HG02678 (cell line): ENCODE measurements at regions not wholly inside any gene's neighbourhood (a gene's known extent, or its start where the extent isn't known, plus 50 kb on each side); places are given as distances from the start of the nearest gene placed in this dataset.

Source experiments
- ATAC-seq: cut with Tn5 transposase; IDR thresholded peaks from one replicate; pipeline ENCODE4 v1.9.1; 2021; ENCODE audit warnings: mild to moderate bottlenecking, moderate library complexity; ENCODE audit not compliant: unreplicated experiment

DNA sequence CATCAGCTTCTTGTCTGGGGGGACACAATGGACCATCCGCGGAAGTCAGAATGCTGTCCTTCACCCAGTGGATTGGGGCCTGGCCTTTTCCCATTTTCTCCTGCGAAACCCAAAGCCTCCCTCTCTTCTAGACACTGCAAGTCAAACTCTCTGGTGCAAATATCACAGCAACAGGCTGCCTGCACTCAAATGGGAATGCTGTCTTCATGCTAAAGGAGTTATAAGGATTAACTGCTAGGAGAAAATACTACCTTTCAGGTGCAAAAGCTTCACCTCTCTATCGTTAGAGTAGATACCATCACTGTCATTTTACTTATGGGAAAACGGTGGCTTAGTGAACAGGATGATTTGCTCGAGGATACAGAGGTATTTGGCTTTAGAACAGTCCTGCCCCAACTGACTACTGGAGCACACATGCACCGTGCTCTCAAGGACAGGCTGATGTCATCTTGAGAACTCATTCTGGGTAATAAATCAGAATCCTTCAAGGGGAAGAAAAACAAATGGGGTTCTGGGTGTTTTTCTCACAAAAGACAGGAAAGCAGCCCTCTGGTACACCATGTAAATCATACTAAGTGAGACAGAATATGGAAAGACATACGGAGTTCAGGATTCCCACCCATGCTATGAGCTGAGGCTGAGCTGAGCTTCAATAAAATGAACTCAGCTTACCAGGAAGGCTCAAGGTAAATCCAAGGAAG, 100.9 kb downstream of the SAMD9 start:
- no peak for ATAC-seq

DNA sequence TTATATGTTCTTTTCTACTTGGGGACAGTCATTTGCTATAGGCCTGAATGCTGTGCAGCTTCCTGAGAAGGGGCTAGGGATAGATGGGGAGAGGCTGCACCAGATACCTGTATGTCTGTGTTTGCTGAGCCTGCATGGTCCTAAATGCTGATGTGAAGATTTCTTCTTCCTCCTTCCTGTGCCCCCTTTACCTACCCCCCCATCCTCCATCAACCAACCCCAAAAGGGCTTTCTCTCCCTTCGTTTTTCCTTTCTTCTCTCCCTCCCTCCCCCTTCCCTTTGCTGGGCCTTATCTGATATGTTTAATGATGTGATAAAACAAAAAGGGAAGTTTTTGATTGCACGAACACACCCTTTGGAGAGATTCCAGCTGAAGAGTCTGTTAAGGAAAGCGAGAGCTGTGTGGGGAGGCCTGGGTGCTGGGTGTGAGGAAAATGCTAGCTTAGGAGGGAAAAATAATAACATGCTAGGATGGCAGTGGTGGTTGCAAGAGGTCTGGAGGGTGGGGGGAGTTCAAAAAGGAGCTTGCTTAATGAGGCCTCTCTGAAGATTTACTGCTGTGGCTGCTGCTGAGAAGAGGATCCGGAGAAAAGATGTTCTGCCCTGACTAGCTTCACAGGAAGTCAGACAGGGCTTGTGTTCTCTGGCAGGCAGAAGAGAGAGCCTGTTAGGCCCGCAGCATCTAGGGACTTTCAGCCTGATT, 101.8 kb downstream of the SAMD9 start:
- no peak for ATAC-seq

DNA sequence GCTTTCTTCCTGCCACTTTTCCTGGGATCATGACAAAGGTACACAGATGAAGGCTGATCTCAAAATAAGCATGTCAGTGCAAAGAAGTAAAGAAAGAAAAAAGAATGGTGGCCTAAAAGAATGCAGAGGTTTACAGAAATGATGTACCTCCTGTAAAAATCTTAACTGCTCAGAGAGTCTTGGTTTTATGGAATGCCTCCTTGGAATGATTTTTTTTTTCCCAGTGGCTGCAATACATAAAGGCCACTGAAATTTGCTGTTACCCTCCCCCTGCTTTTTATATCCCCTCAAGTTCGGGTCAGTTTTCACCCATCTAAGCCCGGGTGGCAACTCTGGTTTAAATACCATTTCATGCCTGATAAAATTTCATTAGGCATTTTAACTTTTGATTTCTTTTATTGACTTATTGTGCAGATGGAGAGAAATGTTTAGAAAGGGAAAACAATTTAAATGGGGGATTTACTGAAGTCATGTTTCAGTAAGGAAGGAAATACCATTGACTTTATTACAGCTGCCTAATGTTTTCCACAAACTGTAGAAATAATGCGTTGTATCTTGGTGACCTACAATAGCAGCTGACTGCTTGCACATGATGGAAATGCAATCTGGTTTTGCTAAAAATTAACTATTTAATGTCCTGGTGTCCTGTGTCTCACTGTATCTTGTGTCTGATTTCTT, 102.5 kb downstream of the SAMD9 start:
- no peak for ATAC-seq

DNA sequence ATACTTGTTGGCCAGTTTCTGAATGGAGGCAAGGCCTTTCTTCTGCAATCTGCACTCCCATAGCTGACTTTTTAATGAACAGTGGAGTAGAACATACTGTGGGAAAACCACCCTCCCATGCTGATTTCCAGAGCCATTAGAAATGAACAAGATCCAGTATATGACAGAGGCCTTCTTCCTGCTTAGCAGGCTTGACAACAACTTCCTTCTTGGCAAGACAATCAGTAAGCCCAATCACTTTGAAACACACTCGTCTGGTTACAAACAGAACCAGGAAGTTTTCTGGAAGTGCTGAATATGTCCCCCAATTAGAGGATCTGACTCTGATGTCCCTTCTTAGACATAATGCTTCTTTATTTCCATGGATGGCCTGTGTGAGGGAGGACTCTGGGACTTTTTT, 103.4 kb downstream of the SAMD9 start:
- ATAC-seq: no peak

DNA sequence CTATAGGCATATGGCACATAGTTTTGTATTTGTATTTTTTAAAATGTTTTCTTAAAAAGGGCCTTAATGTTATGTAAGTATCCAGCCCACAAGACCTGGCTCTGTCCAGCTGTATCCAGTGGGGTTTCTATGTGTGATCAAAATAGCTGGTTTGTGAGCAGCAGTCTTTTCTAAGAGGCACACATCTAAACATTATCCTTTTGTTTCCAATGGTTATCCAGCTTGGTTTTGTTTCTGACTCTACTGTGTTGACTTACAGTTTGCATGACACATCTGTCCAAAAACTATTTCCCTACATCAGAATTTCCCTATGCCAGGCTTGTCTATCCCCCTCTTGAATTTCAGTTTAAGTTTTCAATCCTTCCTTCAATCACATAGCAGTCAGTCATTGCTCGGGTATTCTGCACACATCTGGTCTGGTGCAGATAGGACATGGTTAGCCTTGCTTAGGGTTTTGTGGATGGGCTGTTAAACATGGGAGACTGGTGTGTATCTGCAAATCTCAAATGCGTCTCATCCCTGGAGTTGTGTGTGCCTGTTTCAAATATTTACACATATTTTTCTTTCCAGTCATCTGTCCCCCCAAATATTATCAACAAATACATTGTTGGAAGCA, 104.2 kb downstream of the SAMD9 start:
- ATAC-seq: no peak

DNA sequence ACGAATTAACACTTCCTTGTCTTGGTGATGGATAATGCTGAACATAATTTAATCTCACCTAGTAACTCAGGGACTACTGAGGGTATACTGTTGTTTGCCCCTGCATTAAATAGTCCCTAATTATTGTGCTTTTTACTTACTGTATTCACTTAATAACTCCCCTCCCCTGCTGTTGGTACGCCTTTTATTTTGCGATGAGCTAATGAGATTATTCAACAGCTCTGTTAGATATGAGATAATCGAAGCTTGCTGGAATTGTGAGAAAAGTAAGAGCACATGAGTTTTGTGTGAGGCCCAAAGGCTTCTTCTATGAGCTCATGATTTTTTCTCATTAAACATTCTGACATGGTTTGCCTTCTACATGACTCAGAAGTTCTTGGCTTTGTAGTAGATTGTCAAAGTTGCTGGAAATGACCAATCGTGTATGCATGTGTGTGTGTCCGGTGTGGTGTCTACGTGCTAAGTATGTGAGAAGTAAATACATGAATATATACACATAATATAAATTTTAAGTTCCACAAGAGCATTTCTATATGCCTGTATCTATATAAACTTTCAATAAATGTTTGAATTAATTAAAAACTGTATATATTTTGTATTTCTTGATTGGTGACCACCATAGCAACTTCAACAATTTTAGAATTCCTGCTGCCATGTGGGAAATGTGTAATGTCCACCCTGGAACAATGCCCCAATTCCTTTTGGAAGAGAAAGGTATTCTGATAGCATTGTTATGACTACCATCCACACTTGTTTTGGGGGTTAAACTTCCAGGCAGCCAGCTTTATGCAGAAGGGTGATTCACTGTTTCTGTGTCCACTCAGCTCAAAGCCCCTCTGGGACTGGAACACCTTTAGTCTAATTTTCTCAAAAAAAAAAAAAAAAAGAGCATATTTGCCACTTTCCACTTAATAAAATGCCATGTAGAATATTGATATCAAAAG, 106.2 kb downstream of the SAMD9 start:
- ATAC-seq: no peak

DNA sequence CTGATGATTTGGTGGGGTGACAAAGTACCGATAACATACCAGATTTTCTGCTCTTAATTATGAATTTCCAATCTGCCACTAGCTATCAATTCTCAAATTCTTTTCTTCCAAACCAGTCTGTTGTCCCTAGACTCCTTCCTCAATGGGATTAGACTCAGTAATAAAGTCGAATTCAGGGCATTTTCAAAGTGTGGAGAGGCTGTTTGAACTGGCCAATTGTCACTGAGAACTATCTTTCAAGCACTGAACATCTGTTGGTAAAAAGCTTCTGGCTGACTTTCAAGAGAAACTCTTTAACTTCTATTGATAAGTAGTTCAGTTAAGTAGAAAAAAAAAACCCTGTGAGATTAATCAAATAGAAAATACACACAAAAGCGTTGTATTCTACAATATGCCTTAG, 108.9 kb downstream of the SAMD9 start:
- ATAC-seq: no peak

DNA sequence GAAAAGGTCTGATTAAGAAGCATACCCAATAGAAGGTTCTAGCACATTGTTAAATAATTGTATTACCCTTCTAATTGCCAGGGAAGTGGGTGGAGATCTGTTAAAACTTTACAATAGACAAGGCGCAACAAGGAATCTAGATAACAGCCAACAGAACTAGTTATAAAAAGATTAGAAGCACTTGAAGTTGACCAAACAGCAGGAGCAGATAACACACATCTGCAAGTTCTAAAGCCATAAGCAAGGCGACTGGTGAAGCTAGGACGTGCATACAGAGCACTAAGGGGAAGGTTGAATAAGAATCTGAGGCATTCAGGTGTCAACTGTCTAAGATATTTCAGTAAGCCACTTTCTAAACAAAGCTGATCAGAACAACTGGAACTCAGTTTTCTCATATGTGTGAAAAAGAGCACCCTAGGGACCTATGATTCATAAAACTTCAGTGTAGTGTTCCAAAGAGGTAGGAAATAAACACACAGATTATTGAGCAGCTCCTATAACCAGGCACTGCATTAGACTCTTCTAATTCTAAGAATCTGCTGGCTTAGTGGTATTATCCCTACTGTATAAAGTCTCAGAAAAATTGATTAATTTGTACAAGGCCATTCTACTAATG, 111.2 kb downstream of the SAMD9 start:
- ATAC-seq: no peak

DNA sequence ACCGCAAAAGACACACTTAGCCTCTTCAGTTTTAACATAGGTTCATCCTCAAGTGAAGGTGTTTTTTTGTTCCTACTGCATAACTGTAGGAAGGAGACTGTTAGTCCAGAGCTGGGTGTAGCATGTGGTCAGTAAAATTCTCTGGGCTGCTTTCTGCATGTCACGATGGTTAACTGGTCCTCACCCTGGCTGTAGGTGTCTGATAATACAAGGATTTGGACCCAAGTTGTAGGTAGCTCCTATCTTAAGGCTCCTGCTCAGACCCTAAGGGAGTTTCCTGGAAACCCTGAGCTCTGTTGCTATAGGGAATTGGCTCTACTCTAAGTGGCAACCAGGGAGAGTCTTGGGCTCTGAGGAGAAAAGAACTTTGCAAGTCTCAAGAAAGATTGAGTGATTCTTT, 112.9 kb downstream of the SAMD9 start:
- no peak for ATAC-seq

DNA sequence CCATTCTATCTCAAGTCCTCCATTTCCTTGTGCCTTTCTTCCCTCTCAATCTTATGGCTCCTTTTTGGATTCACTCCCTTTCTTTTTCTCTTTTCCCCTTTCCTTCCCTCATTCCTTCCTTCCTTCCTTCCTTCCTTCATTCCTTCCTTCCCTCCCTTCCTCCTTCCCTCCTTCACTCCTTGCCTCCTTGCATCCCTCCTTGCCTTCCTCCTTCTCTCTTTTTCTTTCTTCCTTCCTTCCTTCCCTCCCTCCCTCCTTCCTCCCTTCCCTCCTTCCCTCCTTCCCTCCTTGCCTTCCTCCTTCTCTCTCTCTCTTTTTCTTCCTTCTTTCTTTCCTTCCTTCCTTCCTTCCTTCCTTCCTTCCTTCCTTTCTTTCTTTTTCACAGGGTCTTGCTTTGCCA, 120.1 kb downstream of the SAMD9 start:
- ATAC-seq: no peak

DNA sequence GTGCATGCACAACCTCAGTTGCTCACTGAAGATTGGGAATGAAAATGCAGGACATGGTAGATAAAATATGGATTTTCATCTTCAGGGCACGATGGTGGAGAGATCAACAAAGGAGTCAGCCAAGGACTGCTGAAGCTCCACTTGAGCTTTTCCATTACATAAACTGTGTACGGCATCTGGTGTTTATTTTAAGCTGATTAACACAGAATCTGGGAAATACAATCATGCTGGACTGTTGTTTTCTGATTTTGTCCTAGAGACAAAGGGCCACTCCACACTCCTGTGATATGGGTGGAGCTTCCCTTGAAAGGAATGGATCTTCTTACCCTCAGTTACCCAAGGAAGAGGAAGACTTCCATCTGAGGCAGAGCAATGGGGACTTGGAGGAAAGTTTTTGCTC, 120.6 kb downstream of the SAMD9 start:
- no peak for ATAC-seq

DNA sequence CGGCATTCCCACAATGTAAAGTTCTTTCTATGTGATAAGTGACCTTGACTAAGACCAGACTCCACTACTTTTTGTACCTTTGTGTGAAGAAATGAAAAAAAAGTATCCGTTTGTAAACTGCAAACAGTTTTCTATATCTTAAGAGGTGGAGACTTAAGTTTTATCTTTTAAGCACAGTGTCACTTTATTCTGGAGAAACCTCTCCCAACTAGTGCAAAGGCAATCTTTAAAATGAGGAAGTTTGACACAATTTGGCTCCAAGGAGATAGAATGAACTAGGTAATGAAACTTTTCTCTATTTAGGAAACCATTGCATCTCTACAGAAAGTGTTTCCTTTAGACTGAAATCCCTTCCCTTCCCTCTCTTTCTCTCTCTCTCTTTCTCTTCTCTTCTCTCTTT, 122.9 kb downstream of the SAMD9 start:
- ATAC-seq: no peak

DNA sequence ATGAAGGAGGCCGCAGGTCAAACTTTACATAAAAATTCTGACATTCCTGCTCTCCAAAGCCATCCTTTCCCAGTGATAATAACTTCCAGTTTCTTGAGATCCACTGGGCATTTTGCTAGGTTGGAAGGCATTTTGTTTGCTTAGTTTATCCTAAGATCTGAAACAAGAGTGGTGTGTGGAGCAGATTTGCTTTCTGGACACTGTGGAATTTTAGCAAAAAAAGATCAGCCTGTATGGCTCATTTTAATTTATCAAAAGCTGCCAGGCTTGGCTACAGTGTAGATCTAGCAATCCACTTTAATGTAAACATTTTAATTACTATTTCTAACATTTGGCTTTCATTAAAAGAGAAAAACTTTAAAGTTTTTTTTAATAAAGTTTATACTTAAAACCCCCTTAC, 124.8 kb downstream of the SAMD9 start:
- ATAC-seq: no peak

DNA sequence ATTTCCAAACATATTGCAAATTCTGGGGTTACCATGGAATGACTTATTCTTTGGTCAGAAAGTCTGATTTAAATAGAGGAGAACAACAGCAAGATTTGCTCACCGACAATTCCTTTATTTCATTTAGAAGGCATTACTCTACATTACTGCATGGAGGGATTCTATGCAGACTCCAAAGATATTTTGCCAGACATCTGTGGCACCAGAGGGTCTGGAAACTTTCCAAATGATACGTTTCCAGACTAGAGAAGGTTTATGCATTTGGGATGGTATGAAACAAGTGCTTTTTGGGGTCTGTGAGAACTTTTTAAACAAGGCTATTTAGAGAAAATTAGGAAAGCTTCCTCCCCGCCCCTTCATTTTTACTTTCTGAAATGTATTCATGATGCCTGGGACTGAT, 125.3 kb downstream of the SAMD9 start:
- no peak for ATAC-seq

DNA sequence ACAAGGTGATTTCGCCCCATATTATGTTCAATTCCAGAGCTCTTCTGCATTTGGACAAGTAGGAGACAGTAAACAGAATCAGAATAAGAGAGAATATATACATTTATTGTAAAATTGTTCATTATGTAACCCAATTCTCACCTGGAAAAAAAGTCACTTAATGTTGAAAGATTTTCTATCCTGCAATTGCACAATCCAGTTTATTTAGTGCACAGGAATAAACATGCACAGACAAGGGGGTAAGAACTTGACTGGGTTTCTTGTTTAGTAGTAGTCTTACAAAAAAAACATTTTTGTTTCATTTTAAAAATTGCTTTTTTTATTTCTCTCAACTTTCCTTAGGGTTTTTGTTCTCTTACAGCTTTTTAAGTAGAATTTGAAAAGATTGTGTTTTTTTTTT, 126.6 kb downstream of the SAMD9 start:
- ATAC-seq: no peak

DNA sequence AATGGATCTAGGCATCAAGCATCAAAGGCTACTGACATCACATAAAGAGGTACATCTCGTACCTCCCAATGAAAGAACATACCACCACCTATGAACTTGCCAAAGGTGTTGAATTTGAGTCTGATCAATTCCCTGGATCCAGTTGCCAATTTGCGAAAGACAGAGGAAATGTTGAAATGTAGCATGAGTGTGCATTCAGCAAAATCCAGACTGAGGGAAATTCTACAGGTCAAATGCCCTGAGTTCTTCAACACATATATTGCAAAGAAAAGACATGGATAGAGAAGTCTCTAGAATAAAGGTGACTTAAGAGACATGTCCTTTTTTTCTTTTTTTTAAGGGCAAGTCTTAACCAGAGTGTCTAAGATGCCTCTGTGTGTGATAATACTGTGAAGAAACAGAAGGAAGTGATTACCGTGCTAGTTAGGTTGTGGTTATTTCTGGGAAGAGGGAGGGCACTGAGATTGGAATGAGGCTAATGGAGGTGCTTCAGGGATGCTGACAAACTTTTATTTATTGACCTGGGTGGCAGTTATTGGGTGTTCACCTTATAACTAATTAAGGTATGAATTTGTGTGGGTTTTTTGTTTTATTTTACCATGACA, 128.7 kb downstream of the SAMD9 start:
- ATAC-seq: no peak

DNA sequence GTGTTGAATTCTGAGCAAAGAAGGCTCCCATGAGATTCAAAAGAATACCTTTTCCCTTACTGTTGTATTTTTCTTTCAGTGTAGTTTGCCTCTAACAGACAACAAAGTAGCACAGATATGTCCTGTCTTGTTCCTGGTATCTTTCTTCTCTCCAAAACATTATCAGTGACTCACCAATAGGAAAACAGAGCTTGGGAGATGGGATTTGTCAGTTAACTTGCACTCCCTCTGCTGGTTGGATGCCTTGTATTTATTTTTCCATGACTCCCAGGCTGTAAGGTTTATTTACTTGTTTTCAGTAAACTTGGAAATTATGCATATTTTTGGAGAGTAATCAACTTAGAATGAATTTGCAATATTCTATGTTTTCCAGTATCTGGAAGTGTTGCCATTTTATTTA, 129.7 kb downstream of the SAMD9 start:
- no peak for ATAC-seq

DNA sequence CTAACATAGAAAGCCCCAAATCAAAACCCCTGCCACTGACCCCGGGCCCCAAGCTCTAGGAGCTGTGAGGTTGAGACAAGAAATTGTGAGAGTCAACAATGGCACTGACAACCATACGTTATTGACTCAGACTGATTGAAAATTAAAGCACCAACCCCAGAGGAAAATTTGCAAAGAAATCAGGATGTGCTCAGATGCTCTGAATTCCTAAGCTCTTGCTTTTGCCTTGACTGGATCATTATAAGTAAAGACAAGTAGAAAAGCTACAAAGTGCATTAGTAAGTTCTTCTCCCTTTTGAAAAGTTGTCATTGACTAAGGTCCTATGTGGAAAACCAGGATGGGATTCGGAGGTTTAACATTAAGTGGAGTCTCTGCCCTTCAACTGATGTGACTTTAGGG, 130.2 kb downstream of the SAMD9 start:
- no peak for ATAC-seq

DNA sequence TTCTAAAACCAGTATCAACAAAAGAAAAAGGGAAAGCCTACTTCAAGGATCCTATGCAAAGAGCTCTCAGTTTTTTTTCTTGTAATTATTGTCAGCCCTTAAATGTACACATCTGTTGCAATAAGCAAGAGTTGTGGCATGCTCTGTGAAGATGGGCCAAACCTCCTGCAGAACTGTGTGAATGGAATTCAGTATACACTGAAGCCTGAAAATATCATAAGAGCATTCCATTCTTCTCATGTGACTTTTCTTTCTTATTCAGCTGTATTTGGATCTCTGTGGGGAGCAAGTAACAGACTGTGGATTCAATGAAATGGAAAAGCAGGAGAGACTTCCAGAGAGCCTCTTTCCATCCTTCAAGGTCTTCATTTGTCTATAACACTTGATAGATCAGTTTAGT, 130.7 kb downstream of the SAMD9 start:
- ATAC-seq: no peak

DNA sequence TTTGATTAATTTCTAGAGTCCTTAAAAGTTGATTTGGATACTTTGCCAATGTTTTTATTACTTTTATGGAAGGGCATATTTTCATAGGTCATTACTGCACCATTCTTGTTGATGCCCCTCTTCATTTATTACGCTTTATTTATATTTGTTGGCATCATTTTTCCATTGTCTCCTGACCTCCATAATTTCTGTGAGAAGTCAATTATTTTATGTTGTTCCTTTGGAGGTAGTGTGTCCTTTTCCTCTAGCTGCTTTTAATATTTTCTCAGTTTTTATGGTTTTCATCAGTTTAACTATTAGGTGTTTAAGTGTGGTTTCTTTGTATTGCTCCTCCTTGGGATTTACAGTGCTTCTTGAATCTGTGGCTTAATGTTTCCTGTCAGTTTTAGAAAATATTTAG, 134.9 kb downstream of the SAMD9 start:
- no peak for ATAC-seq
